CD14-positive monocyte (primary cell): ENCODE measurements at regions not wholly inside any gene's neighbourhood (a gene's known extent, or its start where the extent isn't known, plus 50 kb on each side); places are given as distances from the start of the nearest gene placed in this dataset.

Experiments
- DNase-seq, 3 donors: peaks; one replicate each; pipeline ENCODE4 v3.0.0-alpha.2; 2011 to 2022
- H2AFZ ChIP-seq: 2 replicates; pipeline ENCODE4 v1.6.0; 2012; ENCODE audit warnings: mild to moderate bottlenecking, low read depth, low read length, inconsistent platforms; ENCODE audit not compliant: insufficient read depth, poor library complexity, severe bottlenecking
- H3K27ac ChIP-seq, 2 donors: 1 replicate in 1 of 2; 2 replicates in 1 of 2; pipeline ENCODE4 v1.5.1; 2012 to 2013; ENCODE audit warnings: low read length in 2 of 2, control low read depth in 1 of 2, inconsistent platforms in 1 of 2, low read depth in 1 of 2, mild to moderate bottlenecking in 1 of 2
- H3K27me3 ChIP-seq, 2 donors: one replicate each; pipeline versions ENCODE4 v1.6.0 to v1.6.1; 2011 to 2013; ENCODE audit warnings: low read length in 2 of 2; ENCODE audit not compliant: control insufficient read depth in 2 of 2, insufficient read depth in 2 of 2
- H3K36me3 ChIP-seq, 2 donors: replicated peaks in 1 of 2; 1 replicate in 1 of 2; 2 replicates in 1 of 2; pipeline versions ENCODE4 v1.5.1 to v1.6.1; 2012 to 2013; ENCODE audit warnings: low read length in 2 of 2, control low read depth in 1 of 2, inconsistent platforms in 1 of 2, mild to moderate bottlenecking in 1 of 2; ENCODE audit not compliant: insufficient read depth in 2 of 2, control insufficient read depth in 1 of 2
- H3K4me1 ChIP-seq, 2 donors: 1 replicate in 1 of 2; 2 replicates in 1 of 2; pipeline versions ENCODE4 v1.5.1 to v1.6.1; 2012 to 2013; ENCODE audit warnings: low read length in 2 of 2, control low read depth in 1 of 2, inconsistent platforms in 1 of 2, mild to moderate bottlenecking in 1 of 2, moderate library complexity in 1 of 2; ENCODE audit not compliant: insufficient read depth in 2 of 2, control insufficient read depth in 1 of 2
- H3K4me2 ChIP-seq: replicated peaks from 2 replicates; pipeline ENCODE3; 2012; ENCODE audit warnings: low read length, moderate library complexity, mild to moderate bottlenecking; ENCODE audit not compliant: poor library complexity, severe bottlenecking; ENCODE audit errors: extremely low read depth
- H3K4me3 ChIP-seq, 3 experiments: fragments of 200-600 bp in 1 of 3; sonication (generic) in 1 of 3; replicated peaks in 1 of 3; 1 replicate in 2 of 3; 2 replicates in 1 of 3; pipeline ENCODE4 v1.5.1; 2011 to 2013; ENCODE audit warnings: low read length in 3 of 3, mild to moderate bottlenecking in 3 of 3, control low read depth in 2 of 3, low read depth in 2 of 3, inconsistent platforms in 1 of 3, moderate library complexity in 1 of 3
- H3K79me2 ChIP-seq: 2 replicates; pipeline ENCODE4 v1.6.0; 2012; ENCODE audit warnings: mild to moderate bottlenecking, control low read depth, inconsistent platforms, low read length, moderate library complexity; ENCODE audit not compliant: insufficient read depth
- H3K9ac ChIP-seq: 2 replicates; pipeline ENCODE4 v1.6.0; 2017; ENCODE audit warnings: low read length, mild to moderate bottlenecking; ENCODE audit not compliant: insufficient read depth, poor library complexity, severe bottlenecking
- H3K9me3 ChIP-seq, 2 donors: replicated peaks in 1 of 2; 1 replicate in 1 of 2; 2 replicates in 1 of 2; pipeline versions ENCODE4 v1.5.1 to v1.6.1; 2012 to 2013; ENCODE audit warnings: low read length in 2 of 2, control low read depth in 1 of 2; ENCODE audit not compliant: control insufficient read depth in 1 of 2, insufficient read depth in 1 of 2
- H4K20me1 ChIP-seq: 2 replicates; pipeline ENCODE4 v1.6.0; 2012; ENCODE audit warnings: mild to moderate bottlenecking, low read length, control low read depth, moderate library complexity; ENCODE audit not compliant: insufficient read depth
- H3K27ac Mint-ChIP-seq, 7 donors: one replicate each; pipeline ENCODE4 v1.8.0; 2020; ENCODE audit warnings: mild to moderate bottlenecking in 7 of 7, mixed read lengths in 7 of 7, moderate library complexity in 6 of 7, inconsistent platforms in 2 of 7
- H3K27me3 Mint-ChIP-seq, 3 donors: one replicate each; pipeline ENCODE4 v1.8.0; 2021 to 2022; ENCODE audit warnings: low read depth in 3 of 3, mild to moderate bottlenecking in 3 of 3, mixed read lengths in 3 of 3, moderate library complexity in 3 of 3, inconsistent platforms in 1 of 3
- H3K36me3 Mint-ChIP-seq, 2 donors: one replicate each; pipeline ENCODE4 v1.8.0; 2020; ENCODE audit warnings: mixed read lengths in 2 of 2, inconsistent platforms in 1 of 2, mild to moderate bottlenecking in 1 of 2
- H3K4me1 Mint-ChIP-seq: one replicate; pipeline ENCODE4 v1.8.0; 2020; ENCODE audit warnings: mild to moderate bottlenecking, mixed read lengths
- H3K4me3 Mint-ChIP-seq, 2 donors: one replicate each; pipeline ENCODE4 v1.8.0; 2020; ENCODE audit warnings: mild to moderate bottlenecking in 2 of 2, mixed read lengths in 2 of 2, moderate library complexity in 1 of 2
- H3K9me3 Mint-ChIP-seq, 7 donors: one replicate each; pipeline ENCODE4 v1.8.0; 2020 to 2022; ENCODE audit warnings: mixed read lengths in 7 of 7, mild to moderate bottlenecking in 6 of 7, moderate library complexity in 6 of 7, inconsistent platforms in 2 of 7
- WGBS: methylation state at CpG from one replicate; pipeline ENCODE4 v1.1.5; 2013; ENCODE audit warnings: missing lambda C conversion rate; ENCODE audit not compliant: insufficient coverage; 5-methylcytosine and 5-hydroxymethylcytosine counted together
- intact Hi-C, 2 donors: fragments of 100-400 bp; cut with micrococcal nuclease; formaldehyde crosslinking; loops; one replicate each; pipeline versions ENCODE4 v1.15.0 to v1.15.1; 2023
- TF ChIP-seq, protein P1 (sequence below): fragments of 200-600 bp; IDR thresholded peaks from one replicate; pipeline ENCODE4 v1.8.0; 2022; ENCODE audit warnings: antibody characterized with exemption, mild to moderate bottlenecking

DNA sequence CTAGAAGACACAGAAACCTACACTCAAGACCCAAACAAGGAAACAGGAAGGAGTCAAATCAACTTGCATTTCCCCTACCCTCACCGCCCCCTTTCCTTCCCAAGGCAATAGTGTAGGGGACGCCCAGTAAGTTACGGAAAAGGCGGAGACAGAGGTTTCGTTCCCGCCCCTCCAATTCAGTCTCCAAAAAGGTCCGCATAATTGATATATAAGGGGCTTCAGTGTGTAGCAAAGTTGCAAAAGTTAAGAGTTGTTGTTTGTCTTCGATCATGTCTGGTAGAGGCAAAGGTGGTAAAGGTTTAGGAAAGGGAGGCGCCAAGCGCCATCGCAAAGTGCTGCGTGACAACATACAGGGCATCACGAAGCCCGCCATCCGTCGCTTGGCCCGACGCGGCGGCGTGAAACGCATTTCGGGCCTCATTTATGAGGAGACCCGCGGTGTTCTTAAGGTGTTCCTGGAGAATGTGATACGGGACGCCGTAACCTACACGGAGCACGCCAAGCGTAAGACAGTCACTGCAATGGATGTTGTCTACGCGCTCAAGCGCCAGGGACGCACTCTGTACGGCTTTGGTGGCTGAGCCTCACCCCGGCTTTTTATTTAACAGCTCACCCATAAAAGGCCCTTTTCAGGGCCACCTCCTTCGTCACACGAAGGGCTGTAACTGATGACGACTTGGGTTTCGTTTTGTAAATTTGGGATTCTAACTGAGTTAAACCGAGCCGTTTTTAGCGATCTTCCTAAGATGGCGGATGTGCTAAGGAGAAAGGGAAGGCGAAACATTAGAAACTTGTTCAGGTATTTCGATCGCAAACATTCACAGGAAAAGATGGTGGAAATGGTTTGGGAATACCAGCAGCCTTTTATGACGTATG lies 124.6 kb upstream of the BTN3A2 start:
- WGBS: 2% methylated on average over 35 of the region's 49 CpGs

More for the DNA sequence above, 124.6 kb upstream of the BTN3A2 start:
- Mint-ChIP-seq H3K9me3 (peaks cover 0 to 3% (median 0%) of the 10 kb centered on the region in 7 donors), H3K4me1 (peaks cover 23% of the 10 kb centered on the region), H3K27ac (peak overlapping the region; percentile 92 to 97 (median 96)), H3K4me3 (peak overlapping the region; percentile 86 to 88), H3K27me3 (no peaks in the 10 kb centered on the region), H3K36me3 (no peaks in the 10 kb centered on the region)
- Histone ChIP-seq H3K4me1 (peaks cover 16 to 32% of the 10 kb centered on the region in 2 donors), H3K4me2 (peak overlapping the region; percentile 84), H3K4me3 (peak overlapping the region; percentile 75 to 91 (median 80)), H3K9ac (peak overlapping the region; percentile 86), H2AFZ (peak overlapping the region; percentile 80), H3K9me3 (no peaks in the 10 kb centered on the region), H3K79me2 (no peaks in the 10 kb centered on the region), H3K27ac (peak overlapping the region; percentile 94 to 97), H4K20me1 (no peaks in the 10 kb centered on the region), H3K36me3 (no peaks in the 10 kb centered on the region), H3K27me3 (no peaks in the 10 kb centered on the region)
- peak; percentile 71 to 84 (median 77) for DNase-seq
- intact Hi-C loops: no loop called here
- TF ChIP-seq, protein P1, sequence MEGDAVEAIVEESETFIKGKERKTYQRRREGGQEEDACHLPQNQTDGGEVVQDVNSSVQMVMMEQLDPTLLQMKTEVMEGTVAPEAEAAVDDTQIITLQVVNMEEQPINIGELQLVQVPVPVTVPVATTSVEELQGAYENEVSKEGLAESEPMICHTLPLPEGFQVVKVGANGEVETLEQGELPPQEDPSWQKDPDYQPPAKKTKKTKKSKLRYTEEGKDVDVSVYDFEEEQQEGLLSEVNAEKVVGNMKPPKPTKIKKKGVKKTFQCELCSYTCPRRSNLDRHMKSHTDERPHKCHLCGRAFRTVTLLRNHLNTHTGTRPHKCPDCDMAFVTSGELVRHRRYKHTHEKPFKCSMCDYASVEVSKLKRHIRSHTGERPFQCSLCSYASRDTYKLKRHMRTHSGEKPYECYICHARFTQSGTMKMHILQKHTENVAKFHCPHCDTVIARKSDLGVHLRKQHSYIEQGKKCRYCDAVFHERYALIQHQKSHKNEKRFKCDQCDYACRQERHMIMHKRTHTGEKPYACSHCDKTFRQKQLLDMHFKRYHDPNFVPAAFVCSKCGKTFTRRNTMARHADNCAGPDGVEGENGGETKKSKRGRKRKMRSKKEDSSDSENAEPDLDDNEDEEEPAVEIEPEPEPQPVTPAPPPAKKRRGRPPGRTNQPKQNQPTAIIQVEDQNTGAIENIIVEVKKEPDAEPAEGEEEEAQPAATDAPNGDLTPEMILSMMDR: no peak
